ENCODE measurements at regions not wholly inside any gene's neighbourhood (a gene's known extent, or its start where the extent isn't known, plus 50 kb on each side); places are given as distances from the start of the nearest gene placed in this dataset.

GRCh38 chr4:57877047-57877458, 766.9 kb upstream of the IGFBP7 start:
- TF ChIP-seq CTCF (conservative IDR thresholded peaks at IDR 0.05): no peak
- no peak for TF ChIP-seq ZFX (IDR thresholded peaks at IDR 0.05)
